ENCODE measurements at regions not wholly inside any gene's neighbourhood (a gene's known extent, or its start where the extent isn't known, plus 50 kb on each side); places are given as distances from the start of the nearest gene placed in this dataset.

GRCh38 chr16:48447428-48447827 lies 62.2 kb upstream of the SIAH1 start:
- H3K36me3 Mint-ChIP-seq (ENCODE audit: low read depth): no peaks in the 10 kb centered on the region
- no peak overlapping the region for H3K27ac Mint-ChIP-seq (ENCODE audit: unreplicated experiment)
- H3K9me3 Mint-ChIP-seq (ENCODE audit: low read depth): no peaks in the 10 kb centered on the region
- H3K4me3 Mint-ChIP-seq (ENCODE audit: unreplicated experiment): no peak overlapping the region
- no peaks in the 10 kb centered on the region for H3K27me3 Mint-ChIP-seq (ENCODE audit: low read depth)
- TF ChIP-seq CTCF (IDR thresholded peaks at IDR 0.05): no peak
- peaks cover 21% of the 10 kb centered on the region for H3K4me1 Mint-ChIP-seq (ENCODE audit: low read depth)
- DNase-seq (ENCODE audit: low spot score): no peak

DNA sequence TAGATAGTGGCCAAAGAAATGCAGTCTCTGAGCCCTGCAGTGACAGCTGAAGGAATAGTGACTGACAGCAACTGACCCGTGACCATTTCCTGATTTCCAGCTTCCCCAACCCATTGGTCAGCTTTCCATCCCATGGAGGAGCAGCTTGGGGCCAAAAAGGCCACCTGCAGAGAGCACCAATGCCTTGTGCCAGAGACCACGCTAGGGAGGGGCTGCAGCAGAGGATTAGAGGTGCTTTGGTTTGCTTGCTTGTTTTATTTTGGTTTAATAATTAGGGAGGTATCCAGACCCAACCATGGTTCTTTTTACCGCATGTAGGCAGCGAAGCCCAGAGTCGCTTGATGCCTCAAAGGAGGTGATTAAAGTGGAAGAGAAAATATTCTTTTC lies 61.3 kb upstream of the SIAH1 start:
- H3K9me3 Mint-ChIP-seq (ENCODE audit: low read depth): no peaks in the 10 kb centered on the region
- peaks cover 28% of the 10 kb centered on the region for H3K4me1 Mint-ChIP-seq (ENCODE audit: low read depth)
- no peak overlapping the region for H3K4me3 Mint-ChIP-seq (ENCODE audit: unreplicated experiment)
- no peaks in the 10 kb centered on the region for H3K36me3 Mint-ChIP-seq (ENCODE audit: low read depth)
- peak overlapping the region; percentile 32 for H3K27ac Mint-ChIP-seq (ENCODE audit: unreplicated experiment)
- no peaks in the 10 kb centered on the region for H3K27me3 Mint-ChIP-seq (ENCODE audit: low read depth)
- TF ChIP-seq CTCF (IDR thresholded peaks at IDR 0.05): no peak
- no peak for DNase-seq (ENCODE audit: low spot score)

DNA sequence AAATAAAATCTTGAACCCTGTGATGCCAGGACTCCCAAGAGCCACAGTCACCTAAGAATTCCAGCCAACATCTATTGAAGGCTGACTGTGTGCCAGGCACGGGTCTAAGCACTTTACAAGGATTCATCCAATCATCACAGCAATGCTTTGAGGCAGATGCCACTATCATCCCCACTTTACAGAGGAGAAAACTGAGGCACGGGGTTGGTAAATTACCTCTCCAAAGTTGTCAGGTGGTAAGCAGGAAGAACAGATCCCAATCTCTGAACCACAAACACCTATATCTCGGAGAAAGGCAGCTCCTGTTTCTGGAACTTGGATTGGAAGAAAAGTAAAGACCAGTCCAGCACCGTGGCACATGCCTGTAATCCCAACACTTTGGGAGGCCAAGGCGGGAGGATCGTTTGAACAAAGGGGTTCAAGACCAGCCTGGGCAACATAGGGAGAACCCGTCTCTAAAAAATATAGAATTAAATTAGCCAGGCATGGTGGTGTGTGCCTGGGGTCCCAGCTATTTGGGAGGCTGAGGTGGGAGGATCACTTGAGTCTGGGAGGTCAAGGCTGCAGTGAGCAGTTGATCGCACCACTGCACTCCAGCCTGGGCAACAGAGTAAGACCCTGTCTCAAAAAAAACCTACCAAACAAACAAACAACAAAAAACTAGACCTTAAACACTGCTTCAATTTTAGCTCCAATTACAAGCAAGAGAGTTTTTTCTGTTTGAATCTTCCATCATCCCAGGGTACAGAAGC lies 60.7 kb upstream of the SIAH1 start:
- no peak for DNase-seq (ENCODE audit: low spot score)
- Mint-ChIP-seq H3K9me3 (ENCODE audit: low read depth) (no peaks in the 10 kb centered on the region), H3K4me1 (ENCODE audit: low read depth) (peaks cover 28% of the 10 kb centered on the region), H3K27ac (ENCODE audit: unreplicated experiment) (no peak overlapping the region), H3K4me3 (ENCODE audit: unreplicated experiment) (no peak overlapping the region), H3K27me3 (ENCODE audit: low read depth) (no peaks in the 10 kb centered on the region), H3K36me3 (ENCODE audit: low read depth) (no peaks in the 10 kb centered on the region)
- no peak for TF ChIP-seq CTCF (IDR thresholded peaks at IDR 0.05)

DNA sequence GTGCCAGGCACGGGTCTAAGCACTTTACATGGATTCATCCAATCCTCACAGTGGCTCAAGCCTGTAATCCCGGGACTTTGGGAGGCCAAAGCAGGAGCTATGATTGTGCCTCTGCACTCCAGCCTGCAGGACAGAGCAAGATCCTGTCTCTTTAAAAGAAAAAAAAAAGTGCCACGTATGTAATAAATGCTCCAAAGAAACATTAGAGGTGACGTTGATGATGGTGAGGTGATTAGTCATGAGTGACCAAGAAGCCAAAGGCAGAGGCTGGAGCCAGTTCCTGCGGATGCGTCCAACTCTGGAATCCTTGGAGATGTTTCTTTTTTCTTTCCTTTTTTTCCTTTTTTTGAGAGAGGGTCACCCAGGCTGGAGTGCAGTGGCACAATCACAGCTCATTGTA lies 59.4 kb upstream of the SIAH1 start:
- H3K27me3 Mint-ChIP-seq (ENCODE audit: low read depth): no peaks in the 10 kb centered on the region
- peak overlapping the region; percentile 88 for H3K27ac Mint-ChIP-seq (ENCODE audit: unreplicated experiment)
- no peak for DNase-seq (ENCODE audit: low spot score)

DNA sequence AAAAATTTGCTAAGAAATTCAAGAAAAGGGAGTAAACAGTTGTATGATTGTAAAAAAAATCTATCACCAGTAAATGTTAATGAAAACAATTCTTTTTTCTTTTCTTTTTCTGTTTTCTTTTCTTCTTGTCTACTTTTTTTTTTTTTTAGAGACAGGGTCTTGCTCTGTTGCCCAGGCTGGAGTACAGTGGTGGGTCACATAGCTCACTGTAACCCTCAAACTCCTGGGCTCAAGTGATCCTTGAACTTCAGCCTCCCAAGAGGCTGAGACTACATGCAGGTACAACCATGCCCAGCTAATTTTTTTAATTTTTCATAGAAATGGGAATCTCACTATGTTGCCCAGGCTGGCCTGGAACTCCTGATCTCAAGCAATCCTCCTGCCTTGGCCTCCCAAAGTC lies 57.2 kb upstream of the SIAH1 start:
- Mint-ChIP-seq H3K4me3 (ENCODE audit: unreplicated experiment) (no peak overlapping the region), H3K27ac (ENCODE audit: unreplicated experiment) (no peak overlapping the region), H3K4me1 (ENCODE audit: low read depth) (peaks cover 28% of the 10 kb centered on the region), H3K9me3 (ENCODE audit: low read depth) (no peaks in the 10 kb centered on the region), H3K27me3 (ENCODE audit: low read depth) (no peaks in the 10 kb centered on the region), H3K36me3 (ENCODE audit: low read depth) (no peaks in the 10 kb centered on the region)
- DNase-seq (ENCODE audit: low spot score): no peak
- no peak for TF ChIP-seq CTCF (IDR thresholded peaks at IDR 0.05)

More for the DNA sequence above, 59.4 kb upstream of the SIAH1 start:
- H3K4me3 Mint-ChIP-seq (ENCODE audit: unreplicated experiment): peak overlapping the region; percentile 37
- no peaks in the 10 kb centered on the region for H3K9me3 Mint-ChIP-seq (ENCODE audit: low read depth)
- no peak for TF ChIP-seq CTCF (IDR thresholded peaks at IDR 0.05)
- no peaks in the 10 kb centered on the region for H3K36me3 Mint-ChIP-seq (ENCODE audit: low read depth)
- peaks cover 28% of the 10 kb centered on the region for H3K4me1 Mint-ChIP-seq (ENCODE audit: low read depth)
